Mesenchymal stem cell (in vitro differentiated cells and primary cell): ENCODE measurements at regions not wholly inside any gene's neighbourhood (a gene's known extent, or its start where the extent isn't known, plus 50 kb on each side); places are given as distances from the start of the nearest gene placed in this dataset.

Experiments used
- DNase-seq: peaks from one replicate; pipeline ENCODE4 v3.0.0-alpha.2; 2013
- H2AFZ ChIP-seq: one replicate; pipeline ENCODE4 v1.6.1; 2013; ENCODE audit warnings: low read depth, mild to moderate bottlenecking, control low read depth, inconsistent platforms, low read length, moderate library complexity
- H2AK5ac ChIP-seq: 2 replicates; pipeline ENCODE4 v1.6.1; 2013; ENCODE audit warnings: low read length, moderate library complexity, mild to moderate bottlenecking, inconsistent platforms; ENCODE audit not compliant: severe bottlenecking
- H2BK120ac ChIP-seq: one replicate; pipeline ENCODE4 v1.6.1; 2013; ENCODE audit warnings: low read depth, mild to moderate bottlenecking, inconsistent platforms, low read length, moderate library complexity
- H2BK12ac ChIP-seq, 2 experiments: one replicate each; pipeline ENCODE4 v1.6.1; 2013; ENCODE audit warnings: inconsistent platforms in 2 of 2, low read length in 2 of 2, mild to moderate bottlenecking in 2 of 2, moderate library complexity in 2 of 2, control low read depth in 1 of 2
- H2BK15ac ChIP-seq: one replicate; pipeline ENCODE4 v1.6.1; 2013; ENCODE audit warnings: mild to moderate bottlenecking, low read depth, inconsistent platforms; ENCODE audit not compliant: poor library complexity, severe bottlenecking
- H2BK5ac ChIP-seq: 2 replicates; pipeline ENCODE4 v1.6.1; 2013; ENCODE audit warnings: low read depth, mild to moderate bottlenecking, low read length, control low read depth, inconsistent platforms; ENCODE audit not compliant: poor library complexity, severe bottlenecking
- H3K14ac ChIP-seq, 2 experiments: one replicate each; pipeline ENCODE4 v1.6.1; 2013; ENCODE audit warnings: inconsistent platforms in 2 of 2, low read length in 2 of 2, control low read depth in 1 of 2, mild to moderate bottlenecking in 1 of 2, moderate library complexity in 1 of 2
- H3K18ac ChIP-seq, 2 experiments: one replicate each; pipeline ENCODE4 v1.6.1; 2013; ENCODE audit warnings: inconsistent platforms in 2 of 2, low read length in 2 of 2, control low read depth in 1 of 2, low read depth in 1 of 2, mild to moderate bottlenecking in 1 of 2
- H3K23ac ChIP-seq, 2 experiments: one replicate each; pipeline ENCODE4 v1.6.1; 2013; ENCODE audit warnings: inconsistent platforms in 2 of 2, low read length in 2 of 2, mild to moderate bottlenecking in 2 of 2, moderate library complexity in 2 of 2, control low read depth in 1 of 2
- H3K27ac ChIP-seq: 2 replicates; pipeline ENCODE4 v1.5.1; 2013; ENCODE audit warnings: mild to moderate bottlenecking, moderate library complexity, low read length, control low read depth, inconsistent platforms; ENCODE audit not compliant: poor library complexity, severe bottlenecking
- H3K27me3 ChIP-seq, 2 experiments: 2 replicates each; pipeline versions ENCODE4 v1.6.1 to v1.7.0; 2013; ENCODE audit warnings: low read length in 2 of 2, mild to moderate bottlenecking in 2 of 2, moderate library complexity in 2 of 2, control low read depth in 1 of 2, inconsistent platforms in 1 of 2; ENCODE audit not compliant: control insufficient read depth in 1 of 2, insufficient read depth in 1 of 2
- H3K36me3 ChIP-seq, 2 experiments: 2 replicates each; pipeline versions ENCODE4 v1.6.1 to v1.7.0; 2013; ENCODE audit warnings: low read length in 2 of 2, control low read depth in 1 of 2, inconsistent platforms in 1 of 2, low read depth in 1 of 2, mild to moderate bottlenecking in 1 of 2; ENCODE audit not compliant: insufficient read depth in 2 of 2, control insufficient read depth in 1 of 2
- H3K4ac ChIP-seq, 2 experiments: one replicate each; pipeline ENCODE4 v1.6.1; 2013; ENCODE audit warnings: inconsistent platforms in 2 of 2, low read length in 2 of 2, mild to moderate bottlenecking in 2 of 2, moderate library complexity in 2 of 2, control low read depth in 1 of 2, low read depth in 1 of 2
- H3K4me1 ChIP-seq: 2 replicates; pipeline ENCODE4 v1.6.1; 2013; ENCODE audit warnings: low read depth, low read length, control low read depth; ENCODE audit not compliant: control insufficient read depth, insufficient read depth
- H3K4me2 ChIP-seq: 2 replicates; pipeline ENCODE4 v1.6.1; 2013; ENCODE audit warnings: low read length, mild to moderate bottlenecking, inconsistent platforms; ENCODE audit not compliant: poor library complexity, severe bottlenecking
- H3K4me3 ChIP-seq, 2 experiments: 2 replicates each; pipeline versions ENCODE4 v1.5.1 to v1.7.0; 2013; ENCODE audit warnings: low read length in 2 of 2, mild to moderate bottlenecking in 2 of 2, control low read depth in 1 of 2, low read depth in 1 of 2; ENCODE audit not compliant: insufficient read depth in 1 of 2
- H3K79me1 ChIP-seq: replicated peaks from 2 replicates; pipeline ENCODE4 v1.6.1; 2013; ENCODE audit warnings: mild to moderate bottlenecking, control low read depth, low read length, inconsistent platforms; ENCODE audit not compliant: poor library complexity, severe bottlenecking
- H3K9ac ChIP-seq: 2 replicates; pipeline ENCODE4 v1.7.0; 2013; ENCODE audit warnings: mild to moderate bottlenecking, low read length, moderate library complexity
- H3K9me3 ChIP-seq: 2 replicates; pipeline ENCODE4 v1.7.0; 2013; ENCODE audit warnings: mild to moderate bottlenecking, low read length; ENCODE audit not compliant: control insufficient read depth
- H4K8ac ChIP-seq: one replicate; pipeline ENCODE4 v1.6.1; 2013; ENCODE audit warnings: inconsistent platforms, mild to moderate bottlenecking, low read length, moderate library complexity
- H4K91ac ChIP-seq: one replicate; pipeline ENCODE4 v1.6.1; 2013; ENCODE audit warnings: mild to moderate bottlenecking, low read length, inconsistent platforms
- WGBS: methylation state at CpG from one replicate; pipeline ENCODE4 v1.1.7; 2013; ENCODE audit warnings: mixed read lengths; 5-methylcytosine and 5-hydroxymethylcytosine counted together

DNA sequence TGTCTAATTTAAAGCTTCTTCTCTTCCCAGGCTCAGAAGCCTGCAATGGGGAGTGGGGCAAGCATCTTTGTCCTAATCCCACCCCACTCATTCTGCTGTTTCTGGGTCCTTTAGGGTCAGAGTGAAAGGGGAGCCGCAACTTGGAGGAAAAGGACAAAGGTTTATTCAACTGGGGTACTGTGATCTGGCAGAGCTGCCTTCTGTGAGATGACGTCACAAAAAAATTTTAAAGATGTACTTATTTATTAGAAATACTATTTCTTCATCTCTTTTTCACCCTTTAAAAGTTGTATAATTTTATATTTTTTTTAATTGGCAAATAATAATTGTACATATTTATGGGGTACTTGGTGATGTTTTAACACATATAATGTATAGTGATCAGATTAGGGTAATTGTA is 302.6 kb downstream of the TDRD3 start:
- Histone ChIP-seq H3K27ac (no peak overlapping the region), H3K4me2 (no peak overlapping the region), H2AK5ac (no peak overlapping the region), H2BK15ac (no peak overlapping the region), H3K36me3 (no peaks in the 10 kb centered on the region), H2BK5ac (no peak overlapping the region), H3K18ac (no peak overlapping the region), H3K27me3 (peaks cover 0 to 3% of the 10 kb centered on the region in 2 experiments), H3K4ac (no peak overlapping the region), H2BK120ac (no peak overlapping the region), H3K23ac (no peak overlapping the region), H3K4me3 (no peak overlapping the region), H3K14ac (no peak overlapping the region), H3K79me1 (no peaks in the 10 kb centered on the region), H4K8ac (no peak overlapping the region), H2AFZ (no peak overlapping the region), H3K4me1 (no peaks in the 10 kb centered on the region), H3K9ac (no peak overlapping the region), H2BK12ac (no peak overlapping the region), H3K9me3 (no peaks in the 10 kb centered on the region), H4K91ac (no peak overlapping the region)
- no CpG with 5 or more reads among the region's 2 CpGs for WGBS
- DNase-seq: no peak

DNA sequence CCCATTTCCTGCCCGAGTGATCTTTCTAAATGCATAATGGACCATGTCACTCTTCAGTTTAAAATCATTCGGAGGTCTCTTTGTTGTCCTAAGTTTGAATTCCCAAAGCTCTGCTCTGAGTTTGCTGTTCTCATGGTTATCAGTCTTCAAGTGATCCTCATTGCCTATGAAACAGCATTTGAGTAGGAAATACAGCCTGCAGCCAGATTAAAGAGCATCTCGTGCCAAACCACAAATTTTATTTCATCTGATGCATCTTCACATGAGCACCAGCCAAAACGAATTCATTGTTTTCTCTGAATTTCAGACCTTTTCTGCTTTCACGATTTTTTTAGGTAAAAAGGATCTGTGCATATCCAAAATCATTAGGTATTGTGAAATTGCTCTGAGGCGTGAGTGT is 299.6 kb downstream of the TDRD3 start:
- peaks cover 0 to 3% of the 10 kb centered on the region in 2 experiments for H3K27me3 ChIP-seq

DNA sequence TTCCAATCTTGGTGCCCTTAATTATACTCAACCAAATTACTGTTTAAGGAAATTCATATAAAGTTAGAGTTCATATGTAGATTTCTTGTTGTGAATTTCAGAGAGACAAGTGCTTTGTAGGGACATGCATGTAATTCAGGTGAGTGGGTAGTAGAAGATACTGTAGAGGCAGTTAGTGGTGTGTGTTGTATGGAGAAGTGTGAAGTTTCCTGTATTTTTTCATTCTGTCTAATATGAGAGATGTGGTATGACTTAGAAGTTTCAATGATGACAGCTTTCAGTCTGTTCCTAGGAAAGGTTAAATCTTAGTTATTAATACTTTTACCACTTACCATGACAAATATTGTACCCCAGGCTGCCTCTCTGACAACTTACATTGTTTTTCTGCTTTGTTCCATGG is 294.2 kb downstream of the TDRD3 start:
- H3K27ac ChIP-seq: no peak overlapping the region
- H3K36me3 ChIP-seq: no peaks in the 10 kb centered on the region
- no peak overlapping the region for H2AK5ac ChIP-seq
- no peaks in the 10 kb centered on the region for H3K27me3 ChIP-seq
- no peak overlapping the region for H3K4me3 ChIP-seq
- no peak overlapping the region for H2BK15ac ChIP-seq
- no peak overlapping the region for H3K4ac ChIP-seq
- H3K79me1 ChIP-seq: no peaks in the 10 kb centered on the region
- no peak overlapping the region for H3K23ac ChIP-seq
- H2BK120ac ChIP-seq: no peak overlapping the region
- no peak overlapping the region for H4K91ac ChIP-seq
- DNase-seq: no peak
- no peak overlapping the region for H3K4me2 ChIP-seq
- no peak overlapping the region for H3K18ac ChIP-seq
- no peak overlapping the region for H2AFZ ChIP-seq
- no peak overlapping the region for H4K8ac ChIP-seq
- no peaks in the 10 kb centered on the region for H3K9me3 ChIP-seq
- no peak overlapping the region for H2BK5ac ChIP-seq
- no peak overlapping the region for H3K14ac ChIP-seq
- no peaks in the 10 kb centered on the region for H3K4me1 ChIP-seq
- no peak overlapping the region for H2BK12ac ChIP-seq
- H3K9ac ChIP-seq: no peak overlapping the region

More for the DNA sequence above, 299.6 kb downstream of the TDRD3 start:
- Histone ChIP-seq H3K18ac (no peak overlapping the region), H4K91ac (no peak overlapping the region), H3K9me3 (no peaks in the 10 kb centered on the region), H3K23ac (no peak overlapping the region), H3K4me1 (no peaks in the 10 kb centered on the region), H2AK5ac (no peak overlapping the region), H2AFZ (no peak overlapping the region), H3K4me3 (no peak overlapping the region), H2BK12ac (no peak overlapping the region), H2BK15ac (no peak overlapping the region), H3K79me1 (no peaks in the 10 kb centered on the region), H4K8ac (no peak overlapping the region), H2BK5ac (no peak overlapping the region), H3K36me3 (no peaks in the 10 kb centered on the region), H3K4me2 (no peak overlapping the region), H3K9ac (no peak overlapping the region), H3K14ac (no peak overlapping the region), H3K27ac (no peak overlapping the region), H2BK120ac (no peak overlapping the region), H3K4ac (no peak overlapping the region)
- no peak for DNase-seq
- WGBS: 48% methylated on average over 6 of the region's 6 CpGs

DNA sequence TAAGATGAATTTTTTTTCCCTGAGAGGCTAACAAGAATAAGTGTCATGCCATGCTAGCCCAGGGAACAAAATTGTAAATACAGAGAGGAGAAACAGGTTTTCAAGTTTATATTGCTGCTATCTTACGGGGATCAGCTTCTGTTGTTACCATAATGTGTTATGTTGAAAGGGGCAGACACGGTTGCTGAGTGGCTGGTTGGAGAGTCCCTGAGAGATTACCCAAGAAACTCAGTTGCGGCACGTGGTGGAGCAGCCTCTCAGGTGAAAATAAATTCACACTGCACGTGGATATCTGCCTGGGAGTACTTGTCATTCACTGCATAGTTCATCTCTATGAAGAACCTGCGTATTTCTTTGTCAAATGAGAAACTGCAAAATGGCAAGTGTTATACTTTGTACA is 293.6 kb downstream of the TDRD3 start:
- Histone ChIP-seq H4K91ac (no peak overlapping the region), H4K8ac (no peak overlapping the region), H2AFZ (no peak overlapping the region), H3K27ac (no peak overlapping the region), H3K9me3 (no peaks in the 10 kb centered on the region), H3K4me2 (no peak overlapping the region), H3K79me1 (no peaks in the 10 kb centered on the region), H3K23ac (no peak overlapping the region), H3K4me3 (no peak overlapping the region), H3K18ac (no peak overlapping the region), H3K14ac (no peak overlapping the region), H3K36me3 (no peaks in the 10 kb centered on the region), H2BK120ac (no peak overlapping the region), H3K4me1 (no peaks in the 10 kb centered on the region), H2BK15ac (no peak overlapping the region), H2BK12ac (no peak overlapping the region), H2BK5ac (no peak overlapping the region), H2AK5ac (no peak overlapping the region), H3K27me3 (no peaks in the 10 kb centered on the region), H3K4ac (no peak overlapping the region), H3K9ac (no peak overlapping the region)
- DNase-seq: no peak
- WGBS: 68% methylated on average over 6 of the region's 6 CpGs
